Esophagus squamous epithelium (tissue), 5 donors: ENCODE measurements at regions not wholly inside any gene's neighbourhood (a gene's known extent, or its start where the extent isn't known, plus 50 kb on each side); places are given as distances from the start of the nearest gene placed in this dataset.

Experiments used
- DNase-seq: peaks from one replicate; lab custom pipeline; 2025; lab: John Stamatoyannopoulos, UW
- H3K27ac ChIP-seq, 4 donors: fragments of 200-600 bp; sonication (generic); one replicate each; pipeline ENCODE4 v1.5.1; 2016 to 2019; ENCODE audit warnings: mild to moderate bottlenecking in 1 of 4
- H3K27me3 ChIP-seq, 4 donors: fragments of 200-600 bp; sonication (generic); 1 replicate in 3 of 4; 2 replicates in 1 of 4; pipeline versions ENCODE4 v1.5.1 to v1.6.0; 2017 to 2021; ENCODE audit warnings: antibody characterized with exemption in 1 of 4
- H3K36me3 ChIP-seq, 3 donors: fragments of 200-600 bp; sonication (generic); one replicate each; pipeline ENCODE4 v1.5.1; 2016 to 2019
- H3K4me1 ChIP-seq, 3 donors: fragments of 200-600 bp; sonication (generic); one replicate each; pipeline ENCODE4 v1.5.1; 2017 to 2019
- H3K4me3 ChIP-seq, 4 donors: fragments of 200-600 bp; sonication (generic); 1 replicate in 3 of 4; 2 replicates in 1 of 4; pipeline ENCODE4 v1.5.1; 2016 to 2019; ENCODE audit warnings: mild to moderate bottlenecking in 2 of 4, moderate library complexity in 1 of 4
- H3K9me3 ChIP-seq, 3 donors: fragments of 200-600 bp; sonication (generic); one replicate each; pipeline ENCODE4 v1.5.1; 2016 to 2019
- POLR2A ChIP-seq, 4 donors: fragments of 450-650 bp; IDR thresholded peaks; one replicate each; pipeline ENCODE4 v1.6.1; 2017; ENCODE audit warnings: antibody characterized with exemption in 4 of 4, mild to moderate bottlenecking in 4 of 4, moderate library complexity in 3 of 4
- WGBS, 2 donors: methylation state at CpG; one replicate each; pipeline ENCODE4 v1.1.5; 2018; 5-methylcytosine and 5-hydroxymethylcytosine counted together
- intact Hi-C: fragments of 100-400 bp; cut with DNase I; formaldehyde crosslinking; loops from one replicate; pipeline ENCODE4 v1.15.0; 2022
- TF ChIP-seq, protein P1 (sequence below), 6 experiments: fragments of 450-650 bp in 4 of 6; fragments of 200-600 bp in 2 of 6; sonication (generic) in 2 of 6; IDR thresholded peaks; one replicate each; pipeline ENCODE4 v1.5.1; 2016 to 2019; ENCODE audit warnings: antibody characterized with exemption in 6 of 6, mild to moderate bottlenecking in 4 of 6, moderate library complexity in 4 of 6
- donor health status: DM: yes; HTN: yes; CAD: no.

- Histone ChIP-seq H3K9me3 (no peaks in the 10 kb centered on the region), H3K4me1 (no peaks in the 10 kb centered on the region), H3K27ac (no peak overlapping the region), H3K36me3 (no peaks in the 10 kb centered on the region), H3K4me3 (no peak overlapping the region), H3K27me3 (no peaks in the 10 kb centered on the region)
- DNase-seq, result no peak
- 73 to 80% methylated on average over 4 of the region's 4 CpGs for WGBS, 2 donors
- intact Hi-C loops, result no loop called here
- no peak for TF ChIP-seq POLR2A (IDR thresholded peaks at IDR 0.05)
- TF ChIP-seq, protein P1, sequence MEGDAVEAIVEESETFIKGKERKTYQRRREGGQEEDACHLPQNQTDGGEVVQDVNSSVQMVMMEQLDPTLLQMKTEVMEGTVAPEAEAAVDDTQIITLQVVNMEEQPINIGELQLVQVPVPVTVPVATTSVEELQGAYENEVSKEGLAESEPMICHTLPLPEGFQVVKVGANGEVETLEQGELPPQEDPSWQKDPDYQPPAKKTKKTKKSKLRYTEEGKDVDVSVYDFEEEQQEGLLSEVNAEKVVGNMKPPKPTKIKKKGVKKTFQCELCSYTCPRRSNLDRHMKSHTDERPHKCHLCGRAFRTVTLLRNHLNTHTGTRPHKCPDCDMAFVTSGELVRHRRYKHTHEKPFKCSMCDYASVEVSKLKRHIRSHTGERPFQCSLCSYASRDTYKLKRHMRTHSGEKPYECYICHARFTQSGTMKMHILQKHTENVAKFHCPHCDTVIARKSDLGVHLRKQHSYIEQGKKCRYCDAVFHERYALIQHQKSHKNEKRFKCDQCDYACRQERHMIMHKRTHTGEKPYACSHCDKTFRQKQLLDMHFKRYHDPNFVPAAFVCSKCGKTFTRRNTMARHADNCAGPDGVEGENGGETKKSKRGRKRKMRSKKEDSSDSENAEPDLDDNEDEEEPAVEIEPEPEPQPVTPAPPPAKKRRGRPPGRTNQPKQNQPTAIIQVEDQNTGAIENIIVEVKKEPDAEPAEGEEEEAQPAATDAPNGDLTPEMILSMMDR (IDR thresholded peaks at IDR 0.05), result no peak
Measured at GRCh38 chr20:4411744-4412143, 162.7 kb upstream of the ADRA1D start.

GRCh38 chr20:4406627-4407026 is 157.5 kb upstream of the ADRA1D start:
- intact Hi-C loops, result no loop called here
- Histone ChIP-seq H3K27ac (no peak overlapping the region), H3K27me3 (peaks cover 0 to 24% (median 0%) of the 10 kb centered on the region in 4 donors), H3K4me3 (no peak overlapping the region), H3K36me3 (no peaks in the 10 kb centered on the region), H3K4me1 (no peaks in the 10 kb centered on the region), H3K9me3 (no peaks in the 10 kb centered on the region)
- DNase-seq, result no peak
- no peak for TF ChIP-seq POLR2A (IDR thresholded peaks at IDR 0.05)
- TF ChIP-seq, protein P1 (IDR thresholded peaks at IDR 0.05), result no peak
- WGBS, 2 donors, result 26 to 50% methylated on average over 3 of the region's 4 CpGs

DNA sequence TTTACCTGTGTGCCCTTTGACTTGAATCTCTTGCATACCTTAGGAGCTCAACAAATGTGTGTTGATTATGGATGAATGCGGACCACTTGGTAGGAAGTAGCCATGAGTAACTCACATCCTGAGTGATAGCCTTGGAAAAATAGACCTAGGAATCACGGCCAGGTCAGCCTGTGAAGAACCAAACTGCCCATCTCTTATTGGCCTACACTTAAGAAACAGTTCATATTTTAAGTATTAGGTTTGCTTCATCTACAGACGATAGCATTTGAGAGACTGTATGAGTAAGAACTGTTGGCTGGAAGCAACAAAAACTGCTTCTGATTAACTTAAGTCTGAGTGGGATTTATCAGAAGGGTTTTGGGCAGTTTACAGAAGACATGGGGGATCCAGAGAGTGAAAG is 152.5 kb upstream of the ADRA1D start:
- no peaks in the 10 kb centered on the region for H3K36me3 ChIP-seq
- peaks cover 0 to 32% (median 0%) of the 10 kb centered on the region in 4 donors for H3K27me3 ChIP-seq
- H3K9me3 ChIP-seq, result peaks cover 0 to 6% (median 0%) of the 10 kb centered on the region in 3 donors
- no peak overlapping the region for H3K27ac ChIP-seq
- H3K4me1 ChIP-seq, result no peaks in the 10 kb centered on the region
- no peak overlapping the region for H3K4me3 ChIP-seq
- no peak for TF ChIP-seq POLR2A (IDR thresholded peaks at IDR 0.05)
- TF ChIP-seq, protein P1 (IDR thresholded peaks at IDR 0.05), result no peak
- 67 to 69% methylated on average over 3 of the region's 3 CpGs for WGBS, 2 donors
- intact Hi-C loops, result no loop called here
- DNase-seq, result no peak

DNA sequence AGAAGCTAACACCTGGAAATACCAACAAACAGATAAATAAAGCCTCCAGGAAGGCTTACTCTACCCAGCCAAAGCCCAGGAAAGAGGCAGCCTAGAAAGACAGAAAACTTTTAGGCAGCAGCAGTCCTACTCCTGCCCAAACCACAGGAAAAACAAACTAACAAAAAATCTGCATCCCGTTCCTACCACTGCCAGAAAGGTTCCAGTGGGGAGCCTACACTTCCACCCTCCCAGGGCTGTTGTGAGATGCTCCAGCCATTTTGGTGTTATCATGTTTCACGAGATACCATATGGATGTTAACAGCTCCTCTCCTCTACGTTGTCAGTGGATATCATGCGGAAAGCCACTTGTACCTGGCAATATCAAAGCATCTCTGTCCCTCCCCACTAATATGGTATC is 135.9 kb upstream of the ADRA1D start:
- no peak overlapping the region for H3K27ac ChIP-seq
- TF ChIP-seq, protein P1 (IDR thresholded peaks at IDR 0.05), result no peak
- no peak for TF ChIP-seq POLR2A (IDR thresholded peaks at IDR 0.05)
- no peaks in the 10 kb centered on the region for H3K4me1 ChIP-seq
- H3K4me3 ChIP-seq, result no peak overlapping the region
- H3K27me3 ChIP-seq, result peaks cover 0 to 22% (median 0%) of the 10 kb centered on the region in 4 donors
- DNase-seq, result no peak
- H3K9me3 ChIP-seq, result no peaks in the 10 kb centered on the region
- 84 to 93% methylated on average over 4 of the region's 4 CpGs for WGBS, 2 donors
- intact Hi-C loops, result no loop called here
- no peaks in the 10 kb centered on the region for H3K36me3 ChIP-seq

DNA sequence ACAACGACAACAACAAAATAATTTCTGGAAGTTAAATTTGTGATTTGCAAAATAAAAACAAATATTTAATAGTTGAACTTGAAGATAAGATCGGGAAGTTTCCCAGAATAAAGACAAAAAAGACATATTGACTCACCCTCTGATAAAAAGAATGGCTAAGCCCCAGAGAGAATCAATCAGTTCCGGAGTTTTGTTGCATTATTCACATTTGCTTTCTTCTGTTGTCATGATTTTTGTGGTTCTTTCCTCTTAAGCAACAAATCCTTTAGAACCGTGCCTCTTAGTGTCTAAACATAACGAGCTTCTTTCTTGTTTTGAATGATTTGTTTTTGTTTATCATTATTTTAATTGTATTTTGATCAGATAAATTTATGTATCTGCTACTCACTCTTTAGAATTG is 134.9 kb upstream of the ADRA1D start:
- TF ChIP-seq POLR2A (IDR thresholded peaks at IDR 0.05), result no peak
- TF ChIP-seq, protein P1 (IDR thresholded peaks at IDR 0.05), result no peak
- peaks cover 0 to 28% (median 0%) of the 10 kb centered on the region in 4 donors for H3K27me3 ChIP-seq
- H3K27ac ChIP-seq, result no peak overlapping the region
- no peaks in the 10 kb centered on the region for H3K36me3 ChIP-seq
- H3K4me1 ChIP-seq, result no peaks in the 10 kb centered on the region
- WGBS, 2 donors, result 36 to 45% methylated on average over 5 of the region's 5 CpGs
- no peak overlapping the region for H3K4me3 ChIP-seq
- intact Hi-C loops, result no loop called here
- no peaks in the 10 kb centered on the region for H3K9me3 ChIP-seq
- no peak for DNase-seq
